Transverse colon (tissue), 4 donors: ENCODE measurements at regions not wholly inside any gene's neighbourhood (a gene's known extent, or its start where the extent isn't known, plus 50 kb on each side); places are given as distances from the start of the nearest gene placed in this dataset.

Experiments
- DNase-seq: peaks from one replicate; pipeline ENCODE4 v3.0.0-alpha.2; 2019
- H3K27ac ChIP-seq, 4 donors: fragments of 200-600 bp; sonication (generic); 2 replicates each; pipeline ENCODE4 v1.5.1; 2016 to 2018; ENCODE audit warnings: inconsistent platforms in 4 of 4
- H3K27me3 ChIP-seq: fragments of 200-600 bp; sonication (generic); 2 replicates; pipeline ENCODE4 v1.5.1; 2017; ENCODE audit warnings: inconsistent platforms
- H3K36me3 ChIP-seq, 4 donors: fragments of 200-600 bp; sonication (generic); 2 replicates each; pipeline ENCODE4 v1.5.1; 2017 to 2019; ENCODE audit warnings: inconsistent platforms in 4 of 4
- H3K4me1 ChIP-seq, 4 donors: fragments of 200-600 bp; sonication (generic); 2 replicates each; pipeline ENCODE4 v1.5.1; 2017 to 2020; ENCODE audit warnings: inconsistent platforms in 4 of 4
- H3K4me3 ChIP-seq, 4 donors: fragments of 200-600 bp; sonication (generic); 1 replicate in 1 of 4; 2 replicates in 3 of 4; pipeline versions ENCODE4 v1.5.1 to v1.6.1; 2017 to 2019; ENCODE audit warnings: inconsistent platforms in 4 of 4
- H3K9me3 ChIP-seq, 2 donors: fragments of 200-600 bp; sonication (generic); 2 replicates each; pipeline ENCODE4 v1.5.1; 2017 to 2019; ENCODE audit warnings: inconsistent platforms in 2 of 2
- EP300 ChIP-seq: sonication (generic); formaldehyde crosslinking; IDR thresholded peaks from one replicate; pipeline ENCODE4 v1.6.1; 2017; ENCODE audit warnings: antibody characterized with exemption, low read depth
- POLR2A ChIP-seq: fragments of 450-650 bp; IDR thresholded peaks from one replicate; pipeline ENCODE4 v1.6.1; 2016; ENCODE audit warnings: antibody characterized with exemption, mild to moderate bottlenecking, moderate library complexity
- POLR2AphosphoS5 ChIP-seq, 3 donors: sonication (generic); formaldehyde crosslinking; IDR thresholded peaks; one replicate each; pipeline ENCODE4 v1.6.1; 2016; ENCODE audit warnings: antibody characterized with exemption in 3 of 3
- WGBS, 2 donors: methylation state at CpG; one replicate each; pipeline ENCODE4 v1.1.5; 2018; ENCODE audit warnings: low coverage in 1 of 2; 5-methylcytosine and 5-hydroxymethylcytosine counted together
- in situ Hi-C, 4 donors: fragments of 200-750 bp; cut with MboI; loops; one replicate each; pipeline versions ENCODE4 v1.15.0 to v1.15.1; 2017; ENCODE audit warnings: low sequenced_read_pairs in 3 of 4, low pct_ligation_motif_present in 1 of 4, low pct_unique_long_range_greater_than_20kb in 1 of 4
- intact Hi-C: fragments of 100-400 bp; cut with DNase I; formaldehyde crosslinking; loops from one replicate; pipeline ENCODE4 v1.15.1; 2023; ENCODE audit warnings: low total_unique reads
- TF ChIP-seq, protein P1 (sequence below), 5 experiments: fragments of 200-600 bp in 3 of 5; fragments of 450-650 bp in 2 of 5; sonication (generic) in 3 of 5; IDR thresholded peaks; 1 replicate in 2 of 5; 2 replicates in 3 of 5; pipeline ENCODE4 v1.5.1; 2016 to 2017; ENCODE audit warnings: antibody characterized with exemption in 5 of 5, inconsistent platforms in 3 of 5, mild to moderate bottlenecking in 2 of 5, moderate library complexity in 1 of 5

DNA sequence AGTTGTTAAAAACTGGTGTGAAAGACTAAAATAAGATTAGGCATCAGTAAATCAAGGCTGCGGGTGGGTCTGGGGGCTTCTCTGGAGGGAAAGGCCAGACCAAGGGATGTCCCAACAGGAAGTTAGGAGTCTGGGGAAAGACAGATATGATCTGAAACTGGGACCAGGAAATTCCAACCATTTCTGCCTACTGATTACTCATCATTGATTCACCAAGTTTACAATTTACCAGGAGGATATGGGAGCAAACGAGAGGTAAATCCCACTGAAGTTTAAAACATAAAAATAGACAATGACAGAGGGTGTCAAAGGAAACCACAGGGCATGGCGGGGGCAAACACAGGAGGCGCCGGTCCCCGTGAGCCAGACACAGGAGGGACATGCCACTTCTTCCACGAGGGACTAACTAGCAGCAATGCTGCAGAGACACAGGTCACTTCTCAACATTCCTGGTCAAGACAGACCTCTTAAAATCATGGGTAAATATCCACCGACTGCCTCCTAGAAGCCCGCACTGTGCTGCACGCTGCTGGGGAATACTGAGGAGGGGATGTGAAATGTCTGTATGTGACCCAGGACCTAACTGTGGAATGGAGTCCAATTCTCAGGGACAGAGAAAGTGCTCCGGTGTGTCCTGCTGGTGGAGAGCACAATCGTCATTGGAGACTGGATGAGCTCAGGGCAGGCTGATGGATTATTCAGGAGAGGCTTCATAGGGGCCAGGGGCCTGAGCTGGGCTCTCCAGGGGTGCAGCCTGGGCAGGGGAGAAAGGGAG is 153.4 kb upstream of the KLF14 start:
- DNase-seq = no peak
- no peaks in the 10 kb centered on the region for H3K27me3 ChIP-seq
- intact Hi-C loops (no loop called here), in situ Hi-C loops (loop anchor here in 2 of 4 donors (25.0 kb wide), 3 partner anchors 150 to 525 kb away; no protein-coding TSS in a partner anchor)
- H3K4me1 ChIP-seq = peaks cover 20 to 69% (median 65%) of the 10 kb centered on the region in 4 donors
- peaks cover 0 to 32% (median 9%) of the 10 kb centered on the region in 4 donors for H3K36me3 ChIP-seq
- H3K9me3 ChIP-seq = no peaks in the 10 kb centered on the region
- no peak for TF ChIP-seq POLR2AphosphoS5 (IDR thresholded peaks at IDR 0.05)
- TF ChIP-seq, protein P1, sequence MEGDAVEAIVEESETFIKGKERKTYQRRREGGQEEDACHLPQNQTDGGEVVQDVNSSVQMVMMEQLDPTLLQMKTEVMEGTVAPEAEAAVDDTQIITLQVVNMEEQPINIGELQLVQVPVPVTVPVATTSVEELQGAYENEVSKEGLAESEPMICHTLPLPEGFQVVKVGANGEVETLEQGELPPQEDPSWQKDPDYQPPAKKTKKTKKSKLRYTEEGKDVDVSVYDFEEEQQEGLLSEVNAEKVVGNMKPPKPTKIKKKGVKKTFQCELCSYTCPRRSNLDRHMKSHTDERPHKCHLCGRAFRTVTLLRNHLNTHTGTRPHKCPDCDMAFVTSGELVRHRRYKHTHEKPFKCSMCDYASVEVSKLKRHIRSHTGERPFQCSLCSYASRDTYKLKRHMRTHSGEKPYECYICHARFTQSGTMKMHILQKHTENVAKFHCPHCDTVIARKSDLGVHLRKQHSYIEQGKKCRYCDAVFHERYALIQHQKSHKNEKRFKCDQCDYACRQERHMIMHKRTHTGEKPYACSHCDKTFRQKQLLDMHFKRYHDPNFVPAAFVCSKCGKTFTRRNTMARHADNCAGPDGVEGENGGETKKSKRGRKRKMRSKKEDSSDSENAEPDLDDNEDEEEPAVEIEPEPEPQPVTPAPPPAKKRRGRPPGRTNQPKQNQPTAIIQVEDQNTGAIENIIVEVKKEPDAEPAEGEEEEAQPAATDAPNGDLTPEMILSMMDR (IDR thresholded peaks at IDR 0.05) = no peak
- TF ChIP-seq EP300 = no peak
- no peak for TF ChIP-seq POLR2A
- H3K27ac ChIP-seq = peak overlapping the region; percentile 6 to 54 (median 42)
- WGBS, 2 donors = 67 to 77% methylated on average over 6 to 12 of the region's 12 CpGs
- no peak overlapping the region for H3K4me3 ChIP-seq

- TF ChIP-seq EP300 = no peak
- DNase-seq = no peak
- 85 to 100% methylated on average over 5 to 12 of the region's 12 CpGs for WGBS, 2 donors
- H3K27me3 ChIP-seq = no peaks in the 10 kb centered on the region
- intact Hi-C loops (no loop called here), in situ Hi-C loops (loop anchor here in 2 of 4 donors (25.0 kb wide), 3 partner anchors 149 to 524 kb away; no protein-coding TSS in a partner anchor)
- peaks cover 0 to 26% (median 7%) of the 10 kb centered on the region in 4 donors for H3K36me3 ChIP-seq
- H3K9me3 ChIP-seq = no peaks in the 10 kb centered on the region
- peaks cover 20 to 75% (median 71%) of the 10 kb centered on the region in 4 donors for H3K4me1 ChIP-seq
- H3K4me3 ChIP-seq = no peak overlapping the region
- peak overlapping the region; percentile 6 to 54 (median 42) for H3K27ac ChIP-seq
Observed at GRCh38 chr7:130887957-130888371, 154.0 kb upstream of the KLF14 start.

GRCh38 chr7:130888468-130888867 is 154.5 kb upstream of the KLF14 start:
- WGBS, 2 donors = 73 to 92% methylated on average over 2 to 5 of the region's 5 CpGs
- H3K9me3 ChIP-seq = no peaks in the 10 kb centered on the region
- intact Hi-C loops = no loop called here
- TF ChIP-seq POLR2AphosphoS5 (IDR thresholded peaks at IDR 0.05) = no peak
- TF ChIP-seq EP300 = no peak
- TF ChIP-seq, protein P1 (IDR thresholded peaks at IDR 0.05) = no peak
- TF ChIP-seq POLR2A = no peak
- peak overlapping the region in 3 of 4 donors; percentile 33 to 54 (median 50) for H3K27ac ChIP-seq
- in situ Hi-C loops = loop anchor here in 2 of 4 donors (25.0 kb wide), 3 partner anchors 149 to 524 kb away; no protein-coding TSS in a partner anchor
- H3K4me1 ChIP-seq = peaks cover 20 to 80% (median 74%) of the 10 kb centered on the region in 4 donors
- no peak for DNase-seq
- no peaks in the 10 kb centered on the region for H3K27me3 ChIP-seq
- H3K36me3 ChIP-seq = peaks cover 0 to 24% (median 6%) of the 10 kb centered on the region in 4 donors
- H3K4me3 ChIP-seq = no peak overlapping the region

DNA sequence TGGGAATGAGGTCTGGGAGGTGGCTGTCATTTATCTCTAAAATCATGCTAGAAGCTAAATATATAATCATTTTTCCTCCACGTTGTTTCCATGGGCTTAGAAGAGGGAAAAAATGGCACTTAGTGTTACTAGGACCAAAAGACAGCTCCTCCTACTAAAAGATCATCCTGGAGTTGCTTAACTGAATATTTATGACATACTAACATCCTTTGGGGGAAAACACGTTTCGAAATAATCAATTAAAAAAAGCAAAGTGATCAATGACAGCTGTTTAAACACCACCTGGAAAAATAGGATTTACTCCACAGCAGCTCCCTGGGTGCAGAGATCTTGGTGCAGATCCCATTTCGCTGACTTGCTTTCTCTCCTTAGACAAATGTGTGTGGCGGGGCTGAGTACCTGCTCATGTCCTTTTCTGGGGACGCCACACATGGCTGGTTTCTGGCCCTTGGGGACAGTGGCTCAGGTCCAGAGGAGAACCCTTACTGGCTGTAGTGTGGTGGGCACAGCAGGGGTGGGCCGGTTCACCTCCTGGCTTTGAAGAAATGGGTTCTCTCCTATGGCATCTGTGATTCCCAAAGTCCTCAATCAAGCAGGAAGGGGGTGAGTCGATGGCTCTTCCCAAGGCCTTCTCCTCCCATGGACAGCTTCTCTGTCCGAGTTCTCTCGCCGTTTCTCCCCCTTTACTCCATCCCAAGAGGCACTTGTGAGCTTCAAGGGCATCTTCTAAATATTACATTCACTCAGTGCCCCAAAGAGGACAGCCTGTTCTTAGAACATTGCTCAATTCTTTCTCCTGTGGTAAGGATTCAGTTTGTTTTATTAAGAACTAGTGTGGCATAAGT is 156.4 kb upstream of the KLF14 start:
- TF ChIP-seq POLR2AphosphoS5 (IDR thresholded peaks at IDR 0.05) = peak in 1 of 3 donors; percentile 35
- TF ChIP-seq, protein P1 (IDR thresholded peaks at IDR 0.05) = no peak
- no peak overlapping the region for H3K4me3 ChIP-seq
- intact Hi-C loops (loop anchor here (10.0 kb wide), 1 partner anchor 534 kb away; no protein-coding TSS in a partner anchor), in situ Hi-C loops (loop anchor here in 3 of 4 donors (10.0 to 25.0 kb wide), 5 partner anchors 144 to 522 kb away; no protein-coding TSS in a partner anchor)
- H3K27ac ChIP-seq = peak overlapping the region; percentile 83 to 87 (median 84)
- H3K4me1 ChIP-seq = peaks cover 32 to 90% (median 81%) of the 10 kb centered on the region in 4 donors
- peaks cover 0 to 14% (median 1%) of the 10 kb centered on the region in 4 donors for H3K36me3 ChIP-seq
- no peaks in the 10 kb centered on the region for H3K9me3 ChIP-seq
- 85 to 86% methylated on average over 5 to 11 of the region's 11 CpGs for WGBS, 2 donors
- DNase-seq = no peak
- H3K27me3 ChIP-seq = no peaks in the 10 kb centered on the region
